ENCODE measurements at regions not wholly inside any gene's neighbourhood (a gene's known extent, or its start where the extent isn't known, plus 50 kb on each side); places are given as distances from the start of the nearest gene placed in this dataset.

DNA sequence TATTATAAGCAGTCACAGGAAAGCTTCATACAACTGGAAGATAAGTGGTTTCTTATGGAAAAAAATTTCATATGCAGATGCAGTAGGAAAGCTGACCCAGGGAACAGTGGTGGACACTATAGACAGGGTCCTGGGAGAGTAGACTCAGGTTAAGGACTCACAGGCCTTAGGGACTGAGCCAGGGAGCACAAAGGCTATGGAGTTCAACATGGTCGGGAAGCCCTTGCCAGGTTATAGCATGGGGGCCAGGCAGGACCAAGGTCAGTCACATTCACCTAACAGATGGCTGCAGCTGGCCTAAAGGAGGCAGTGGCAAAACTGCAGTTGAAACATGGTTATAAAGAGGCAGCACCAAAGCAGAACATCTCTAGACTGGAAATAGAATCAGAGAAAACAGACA lies 54.9 kb upstream of the UNC5B start:
- no peak for DNase-seq

DNA sequence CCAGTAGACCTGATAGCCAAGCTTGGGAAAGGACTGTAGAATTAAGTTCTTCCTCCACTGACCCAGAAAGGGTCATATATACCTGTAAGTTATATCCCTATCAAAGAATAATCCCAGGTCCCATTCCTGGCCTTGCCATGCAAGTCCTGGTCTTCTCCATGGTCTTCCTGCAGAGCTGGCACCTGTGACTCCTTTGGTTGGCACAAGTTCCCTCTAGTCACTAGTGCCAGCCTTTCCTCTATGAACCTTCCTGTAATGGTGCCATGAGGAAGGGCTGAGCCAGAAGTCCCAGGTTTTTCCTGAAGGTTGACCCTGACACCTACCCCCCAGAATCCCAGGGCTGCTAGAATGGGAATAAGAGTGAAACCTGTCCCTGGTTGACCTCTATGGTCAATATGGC lies 54.1 kb upstream of the UNC5B start:
- no peak for DNase-seq

DNA sequence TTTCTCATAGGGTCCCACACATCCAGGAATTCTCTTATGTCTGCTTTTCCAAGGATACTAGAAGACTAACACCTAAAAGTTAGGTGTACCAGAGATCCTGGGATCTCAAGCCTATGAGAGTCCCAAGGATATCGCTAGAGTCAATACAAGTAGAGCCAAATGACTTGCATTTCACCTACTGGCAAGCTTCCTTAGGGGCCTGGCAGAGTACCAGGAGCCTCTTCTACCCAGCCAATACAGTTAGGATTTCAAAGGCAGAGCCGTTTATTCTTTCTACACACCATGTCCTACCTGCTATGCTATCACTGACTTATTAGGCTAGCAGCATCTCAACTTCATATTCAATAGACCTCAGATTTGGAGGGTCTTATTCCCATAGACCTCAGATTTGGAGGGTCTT lies 53.5 kb upstream of the UNC5B start:
- DNase-seq = no peak

DNA sequence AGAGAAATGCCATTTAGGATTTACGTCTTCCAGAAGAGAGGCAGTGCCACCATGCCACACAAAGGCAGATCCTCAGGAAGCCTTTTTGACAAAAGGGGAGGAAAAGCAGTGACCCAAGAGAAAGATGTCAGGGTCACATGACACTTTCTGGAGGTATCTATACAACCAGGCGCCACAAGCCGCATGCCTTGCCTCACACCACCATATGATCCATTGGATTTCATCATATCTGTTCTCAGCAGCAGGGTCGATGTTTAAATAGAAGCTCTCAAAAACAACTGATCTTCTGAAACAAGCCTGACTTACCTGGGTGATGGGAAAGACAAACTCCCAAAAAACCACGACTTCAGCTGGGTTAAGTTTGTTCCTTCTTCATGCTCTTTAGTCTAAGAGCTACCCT lies 52.5 kb upstream of the UNC5B start:
- DNase-seq = no peak

DNA sequence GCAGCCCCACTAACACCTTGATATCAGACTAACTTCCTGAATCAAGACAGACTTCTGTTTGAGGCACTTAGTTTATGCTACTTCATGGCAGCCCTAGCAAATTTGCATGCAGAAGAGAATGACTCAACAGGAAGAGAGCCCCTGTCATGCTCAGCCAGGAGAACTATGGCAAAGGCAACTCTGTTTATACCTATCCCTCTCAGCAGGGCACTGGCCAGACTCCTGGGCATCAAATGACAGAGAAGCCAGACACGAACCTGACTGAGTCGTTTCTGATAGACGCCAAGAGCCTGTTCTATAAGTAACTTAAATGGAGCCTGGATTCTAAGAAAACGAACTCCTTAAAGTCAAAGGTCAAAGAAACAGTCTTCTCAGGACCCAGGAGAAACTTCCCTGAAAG lies 50.9 kb upstream of the UNC5B start:
- DNase-seq = no peak

Data from tongue (tissue), 1 donor.